Muscle layer of colon (tissue), 2 donors: ENCODE measurements at regions not wholly inside any gene's neighbourhood (a gene's known extent, or its start where the extent isn't known, plus 50 kb on each side); places are given as distances from the start of the nearest gene placed in this dataset.
A peak's percentile ranks its signal among the peaks of the same experiment; 100 is the strongest.

Experiments used
- H3K27ac ChIP-seq: one replicate; pipeline ENCODE4 v1.7.0; 2013; ENCODE audit warnings: low read depth, mild to moderate bottlenecking, low read length, moderate library complexity
- H3K27me3 ChIP-seq, 2 donors: one replicate each; pipeline ENCODE4 v1.7.0; 2013; ENCODE audit warnings: low read length in 2 of 2, mild to moderate bottlenecking in 2 of 2; ENCODE audit not compliant: insufficient read depth in 2 of 2, control insufficient read depth in 1 of 2
- H3K36me3 ChIP-seq: one replicate; pipeline ENCODE4 v1.7.0; 2013; ENCODE audit warnings: mild to moderate bottlenecking, low read length; ENCODE audit not compliant: insufficient read depth
- H3K4me1 ChIP-seq: one replicate; pipeline ENCODE4 v1.7.0; 2013; ENCODE audit warnings: mild to moderate bottlenecking, low read length; ENCODE audit not compliant: insufficient read depth
- H3K4me3 ChIP-seq, 2 donors: one replicate each; pipeline ENCODE4 v1.7.0; 2013; ENCODE audit warnings: low read length in 2 of 2, low read depth in 1 of 2, mild to moderate bottlenecking in 1 of 2, moderate library complexity in 1 of 2
- H3K9ac ChIP-seq: one replicate; pipeline ENCODE4 v1.7.0; 2013; ENCODE audit warnings: low read length
- H3K9me3 ChIP-seq: one replicate; pipeline ENCODE4 v1.7.0; 2013; ENCODE audit warnings: mild to moderate bottlenecking, low read length
- donor health status: abdominal sarcoma.
- donor health status: Adenocarcinoma of cecum.

DNA sequence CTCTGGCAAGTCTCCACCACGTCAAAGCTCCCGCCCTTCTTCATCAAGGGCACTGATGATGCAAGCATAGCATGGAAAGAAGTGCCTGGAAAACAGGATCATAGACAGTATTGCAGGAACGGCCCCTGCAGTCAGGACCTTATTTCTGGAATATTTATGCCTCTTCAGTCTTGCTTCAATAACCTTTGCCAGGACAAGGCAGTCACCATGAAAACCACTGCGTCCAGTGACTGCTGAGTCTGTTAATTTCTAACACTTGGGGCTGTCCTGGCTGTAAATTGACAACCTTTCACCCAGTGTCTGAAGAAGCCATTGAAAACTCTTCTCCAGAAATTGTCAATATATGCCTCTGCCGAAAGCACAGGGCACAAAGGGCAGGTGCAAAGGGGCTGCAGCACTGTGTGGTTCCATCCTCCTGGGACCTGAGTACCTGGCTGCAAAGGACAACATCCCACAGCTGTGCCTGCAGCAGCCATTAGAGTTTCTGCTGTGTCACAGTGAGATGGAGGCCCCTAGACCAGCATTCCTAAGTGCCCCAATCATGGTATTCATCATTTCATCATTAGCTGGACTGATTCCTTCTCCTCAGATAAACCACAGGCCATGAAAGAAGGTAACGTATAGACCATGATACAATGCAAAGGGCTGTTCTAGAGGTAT, 819.6 kb downstream of the RNF144A start:
- Histone ChIP-seq H3K4me1 (no peaks in the 10 kb centered on the region), H3K27ac (no peak overlapping the region), H3K4me3 (no peak overlapping the region), H3K9me3 (no peaks in the 10 kb centered on the region), H3K27me3 (no peaks in the 10 kb centered on the region), H3K36me3 (no peaks in the 10 kb centered on the region), H3K9ac (no peak overlapping the region)

DNA sequence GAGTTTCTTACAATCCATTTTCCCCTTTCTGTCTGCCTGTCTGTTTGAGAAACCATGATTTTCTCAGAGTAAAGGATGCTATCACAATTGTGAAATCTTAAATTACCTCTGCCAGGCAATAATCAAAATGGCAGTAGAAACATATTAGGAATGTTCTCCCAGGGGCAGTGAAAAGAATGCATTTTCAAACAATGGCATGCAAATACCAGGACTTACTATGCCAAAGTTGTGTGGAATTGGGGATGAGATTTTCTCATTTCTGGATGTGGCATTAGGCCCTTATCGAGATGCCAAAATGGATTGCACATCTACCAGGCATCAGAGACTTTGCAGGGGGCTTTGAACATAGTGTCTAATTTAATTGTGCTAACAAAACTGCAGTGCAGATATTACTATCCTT, 821.4 kb downstream of the RNF144A start:
- H3K36me3 ChIP-seq = no peaks in the 10 kb centered on the region

GRCh38 chr2:7740114-7740513, 822.9 kb downstream of the RNF144A start:
- H3K9ac ChIP-seq = no peak overlapping the region
- no peaks in the 10 kb centered on the region for H3K36me3 ChIP-seq
- no peaks in the 10 kb centered on the region for H3K27me3 ChIP-seq
- no peak overlapping the region for H3K4me3 ChIP-seq
- H3K9me3 ChIP-seq = no peaks in the 10 kb centered on the region
- no peak overlapping the region for H3K27ac ChIP-seq
- H3K4me1 ChIP-seq = no peaks in the 10 kb centered on the region

More for the DNA sequence above, 821.4 kb downstream of the RNF144A start:
- H3K4me3 ChIP-seq = no peak overlapping the region
- no peaks in the 10 kb centered on the region for H3K27me3 ChIP-seq
- no peak overlapping the region for H3K9ac ChIP-seq
- no peaks in the 10 kb centered on the region for H3K9me3 ChIP-seq
- H3K4me1 ChIP-seq = no peaks in the 10 kb centered on the region
- no peak overlapping the region for H3K27ac ChIP-seq

- H3K9ac ChIP-seq = no peak overlapping the region
- H3K9me3 ChIP-seq = no peaks in the 10 kb centered on the region
- H3K4me3 ChIP-seq = no peak overlapping the region
- H3K4me1 ChIP-seq = no peaks in the 10 kb centered on the region
- H3K27me3 ChIP-seq = no peaks in the 10 kb centered on the region
- no peak overlapping the region for H3K27ac ChIP-seq
- no peaks in the 10 kb centered on the region for H3K36me3 ChIP-seq
These were observed 825.1 kb downstream of the RNF144A start for GRCh38 chr2:7742301-7742700.

- peaks cover under 1% of the 10 kb centered on the region for H3K4me1 ChIP-seq
- no peaks in the 10 kb centered on the region for H3K27me3 ChIP-seq
- H3K4me3 ChIP-seq = no peak overlapping the region
- no peak overlapping the region for H3K27ac ChIP-seq
- no peaks in the 10 kb centered on the region for H3K36me3 ChIP-seq
- H3K9ac ChIP-seq = no peak overlapping the region
- no peaks in the 10 kb centered on the region for H3K9me3 ChIP-seq
These were observed 827.6 kb downstream of the RNF144A start for GRCh38 chr2:7744827-7745226.

GRCh38 chr2:7745369-7745768, 828.2 kb downstream of the RNF144A start:
- H3K27ac ChIP-seq = no peak overlapping the region
- no peak overlapping the region for H3K9ac ChIP-seq
- H3K4me1 ChIP-seq = peaks cover 6% of the 10 kb centered on the region
- H3K36me3 ChIP-seq = no peaks in the 10 kb centered on the region
- H3K9me3 ChIP-seq = no peaks in the 10 kb centered on the region
- no peak overlapping the region for H3K4me3 ChIP-seq
- no peaks in the 10 kb centered on the region for H3K27me3 ChIP-seq

- Histone ChIP-seq H3K9me3 (peaks cover under 1% of the 10 kb centered on the region), H3K27me3 (no peaks in the 10 kb centered on the region), H3K4me1 (peaks cover 17% of the 10 kb centered on the region), H3K27ac (no peak overlapping the region), H3K36me3 (no peaks in the 10 kb centered on the region), H3K9ac (no peak overlapping the region), H3K4me3 (no peak overlapping the region)
These were observed 831.7 kb downstream of the RNF144A start for GRCh38 chr2:7748717-7749415.

GRCh38 chr2:7749895-7750559, 832.8 kb downstream of the RNF144A start:
- Histone ChIP-seq H3K9me3 (peaks cover 6% of the 10 kb centered on the region), H3K36me3 (no peaks in the 10 kb centered on the region), H3K4me3 (no peak overlapping the region), H3K4me1 (peaks cover 17% of the 10 kb centered on the region), H3K27ac (no peak overlapping the region), H3K27me3 (no peaks in the 10 kb centered on the region), H3K9ac (no peak overlapping the region)

DNA sequence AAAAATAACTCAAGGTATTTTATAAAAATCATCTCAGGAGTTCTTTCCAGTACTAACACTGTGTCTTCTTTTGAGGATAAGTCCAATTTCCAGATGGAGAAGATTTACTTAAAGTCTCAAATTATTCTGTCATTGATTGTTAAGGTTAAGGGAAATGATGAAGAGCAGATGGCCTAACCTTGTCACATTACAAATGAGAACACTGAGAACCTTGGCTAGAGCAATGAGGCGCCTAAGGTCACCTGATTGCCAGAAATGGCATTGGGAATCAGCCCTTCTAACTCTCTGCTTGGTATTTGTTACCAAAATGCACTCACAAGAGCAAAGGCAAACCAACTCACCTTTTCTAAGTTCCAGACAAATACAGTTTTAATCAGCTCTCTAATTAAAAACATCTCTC, 835.1 kb downstream of the RNF144A start:
- Histone ChIP-seq H3K9me3 (peaks cover 10% of the 10 kb centered on the region), H3K27me3 (no peaks in the 10 kb centered on the region), H3K4me1 (peaks cover 17% of the 10 kb centered on the region), H3K4me3 (no peak overlapping the region), H3K27ac (peak overlapping the region; percentile 41), H3K36me3 (no peaks in the 10 kb centered on the region), H3K9ac (no peak overlapping the region)

- H3K9me3 ChIP-seq = peaks cover 22% of the 10 kb centered on the region
These were observed 836.6 kb downstream of the RNF144A start for GRCh38 chr2:7753777-7754176.

GRCh38 chr2:7755879-7756278, 838.7 kb downstream of the RNF144A start:
- H3K4me1 ChIP-seq = peaks cover 10% of the 10 kb centered on the region
- H3K9me3 ChIP-seq = peaks cover 22% of the 10 kb centered on the region
- H3K27ac ChIP-seq = no peak overlapping the region
- no peaks in the 10 kb centered on the region for H3K36me3 ChIP-seq
- no peak overlapping the region for H3K4me3 ChIP-seq
- H3K9ac ChIP-seq = no peak overlapping the region
- H3K27me3 ChIP-seq = no peaks in the 10 kb centered on the region

More at GRCh38 chr2:7753777-7754176, 836.6 kb downstream of the RNF144A start:
- Histone ChIP-seq H3K4me3 (no peak overlapping the region), H3K4me1 (peaks cover 17% of the 10 kb centered on the region), H3K9ac (no peak overlapping the region), H3K36me3 (no peaks in the 10 kb centered on the region), H3K27ac (no peak overlapping the region), H3K27me3 (no peaks in the 10 kb centered on the region)
